ENCODE measurements at regions not wholly inside any gene's neighbourhood (a gene's known extent, or its start where the extent isn't known, plus 50 kb on each side); places are given as distances from the start of the nearest gene placed in this dataset.

- in situ Hi-C loops (cut with MboI; ENCODE audit: low sequenced_read_pairs in 4 of 4) (no loop called here), intact Hi-C loops (cut with DNase I; ENCODE audit: low total_unique reads) (no loop called here)
- Histone ChIP-seq H3K4me3 (no peak overlapping the region), H3K36me3 (no peaks in the 10 kb centered on the region), H3K9me3 (no peaks in the 10 kb centered on the region), H3K27me3 (no peaks in the 10 kb centered on the region), H3K4me1 (no peaks in the 10 kb centered on the region), H3K27ac (no peak overlapping the region)
- TF ChIP-seq POLR2A (IDR thresholded peaks at IDR 0.05), result no peak
- TF ChIP-seq, protein P1, sequence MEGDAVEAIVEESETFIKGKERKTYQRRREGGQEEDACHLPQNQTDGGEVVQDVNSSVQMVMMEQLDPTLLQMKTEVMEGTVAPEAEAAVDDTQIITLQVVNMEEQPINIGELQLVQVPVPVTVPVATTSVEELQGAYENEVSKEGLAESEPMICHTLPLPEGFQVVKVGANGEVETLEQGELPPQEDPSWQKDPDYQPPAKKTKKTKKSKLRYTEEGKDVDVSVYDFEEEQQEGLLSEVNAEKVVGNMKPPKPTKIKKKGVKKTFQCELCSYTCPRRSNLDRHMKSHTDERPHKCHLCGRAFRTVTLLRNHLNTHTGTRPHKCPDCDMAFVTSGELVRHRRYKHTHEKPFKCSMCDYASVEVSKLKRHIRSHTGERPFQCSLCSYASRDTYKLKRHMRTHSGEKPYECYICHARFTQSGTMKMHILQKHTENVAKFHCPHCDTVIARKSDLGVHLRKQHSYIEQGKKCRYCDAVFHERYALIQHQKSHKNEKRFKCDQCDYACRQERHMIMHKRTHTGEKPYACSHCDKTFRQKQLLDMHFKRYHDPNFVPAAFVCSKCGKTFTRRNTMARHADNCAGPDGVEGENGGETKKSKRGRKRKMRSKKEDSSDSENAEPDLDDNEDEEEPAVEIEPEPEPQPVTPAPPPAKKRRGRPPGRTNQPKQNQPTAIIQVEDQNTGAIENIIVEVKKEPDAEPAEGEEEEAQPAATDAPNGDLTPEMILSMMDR (IDR thresholded peaks at IDR 0.05 in 4 of 5, conservative IDR thresholded peaks at IDR 0.05 in 1 of 5), result no peak
- DNase-seq, result no peak
- ATAC-seq, result no peak
Observed at GRCh38 chrX:117120700-117121099, 657.9 kb upstream of the CT83 start.

DNA sequence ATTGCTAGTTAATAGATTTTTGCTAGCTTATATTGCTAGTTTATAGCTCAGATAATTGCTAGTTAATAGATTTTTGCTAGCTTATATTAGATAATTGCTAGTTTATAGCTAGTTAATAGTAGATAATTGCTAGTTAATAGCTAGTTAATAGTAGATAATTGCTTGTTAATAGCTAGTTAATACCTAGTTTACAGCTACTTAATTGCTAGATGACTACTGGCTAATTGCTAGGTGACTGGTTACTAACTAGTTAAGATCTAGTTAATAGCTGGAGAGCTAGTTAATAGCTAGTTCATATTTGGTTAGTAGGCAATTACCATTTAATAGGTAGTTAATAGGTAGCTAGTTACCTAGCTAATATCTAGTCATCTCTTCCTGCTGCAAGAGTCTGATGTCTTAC, 633.8 kb upstream of the CT83 start:
- TF ChIP-seq POLR2A (IDR thresholded peaks at IDR 0.05), result no peak
- TF ChIP-seq, protein P1 (IDR thresholded peaks at IDR 0.05 in 4 of 5, conservative IDR thresholded peaks at IDR 0.05 in 1 of 5), result no peak
- in situ Hi-C loops (cut with MboI; ENCODE audit: low sequenced_read_pairs in 4 of 4), result no loop called here
- H3K9me3 ChIP-seq, result no peaks in the 10 kb centered on the region
- H3K4me3 ChIP-seq, result no peak overlapping the region
- ATAC-seq (no peak), DNase-seq (no peak)
- no peaks in the 10 kb centered on the region for H3K4me1 ChIP-seq
- no peaks in the 10 kb centered on the region for H3K36me3 ChIP-seq
- no peak overlapping the region for H3K27ac ChIP-seq
- intact Hi-C loops (cut with DNase I; ENCODE audit: low total_unique reads), result no loop called here
- H3K27me3 ChIP-seq, result no peaks in the 10 kb centered on the region

GRCh38 chrX:117095393-117095792, 632.6 kb upstream of the CT83 start:
- H3K9me3 ChIP-seq, result no peaks in the 10 kb centered on the region
- DNase-seq, result no peak
- H3K4me1 ChIP-seq, result no peaks in the 10 kb centered on the region
- H3K27me3 ChIP-seq, result no peaks in the 10 kb centered on the region
- no peak overlapping the region for H3K27ac ChIP-seq
- intact Hi-C loops (cut with DNase I; ENCODE audit: low total_unique reads), result no loop called here
- TF ChIP-seq POLR2A (IDR thresholded peaks at IDR 0.05), result no peak
- TF ChIP-seq, protein P1 (IDR thresholded peaks at IDR 0.05 in 4 of 5, conservative IDR thresholded peaks at IDR 0.05 in 1 of 5), result no peak
- in situ Hi-C loops (cut with MboI; ENCODE audit: low sequenced_read_pairs in 4 of 4), result no loop called here
- ATAC-seq, result no peak
- no peak overlapping the region for H3K4me3 ChIP-seq
- no peaks in the 10 kb centered on the region for H3K36me3 ChIP-seq

- Histone ChIP-seq H3K36me3 (no peaks in the 10 kb centered on the region), H3K4me3 (no peak overlapping the region), H3K9me3 (no peaks in the 10 kb centered on the region), H3K4me1 (no peaks in the 10 kb centered on the region), H3K27ac (no peak overlapping the region), H3K27me3 (no peaks in the 10 kb centered on the region)
- TF ChIP-seq, protein P1 (IDR thresholded peaks at IDR 0.05 in 4 of 5, conservative IDR thresholded peaks at IDR 0.05 in 1 of 5), result no peak
- no peak for TF ChIP-seq POLR2A (IDR thresholded peaks at IDR 0.05)
- ATAC-seq (no peak), DNase-seq (no peak)
- in situ Hi-C loops (cut with MboI; ENCODE audit: low sequenced_read_pairs in 4 of 4), result no loop called here
- intact Hi-C loops (cut with DNase I; ENCODE audit: low total_unique reads), result no loop called here
Observed at GRCh38 chrX:117094149-117094548, 631.4 kb upstream of the CT83 start.

DNA sequence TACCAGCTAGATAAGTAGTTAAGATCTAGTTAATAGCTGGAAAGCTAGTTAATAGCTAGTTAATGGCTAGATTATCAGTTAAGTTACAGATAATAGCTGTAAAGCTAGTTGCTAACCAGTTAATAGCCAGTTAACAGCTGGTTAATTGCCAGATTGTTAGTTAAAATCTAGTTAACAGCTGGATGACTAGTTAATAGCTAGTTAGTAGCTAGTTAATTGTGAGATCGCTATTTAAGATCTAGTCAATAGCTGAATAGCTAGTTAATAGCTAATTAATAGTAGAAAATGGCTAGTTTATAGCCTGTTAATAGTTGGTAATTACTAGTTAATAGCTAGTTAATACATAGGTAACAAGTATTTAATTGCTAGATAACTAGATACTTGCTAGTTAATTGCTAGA, 630.5 kb upstream of the CT83 start:
- Histone ChIP-seq H3K4me3 (no peak overlapping the region), H3K4me1 (no peaks in the 10 kb centered on the region), H3K27me3 (no peaks in the 10 kb centered on the region), H3K36me3 (no peaks in the 10 kb centered on the region), H3K27ac (no peak overlapping the region), H3K9me3 (no peaks in the 10 kb centered on the region)
- no peak for DNase-seq
- no peak for ATAC-seq
- intact Hi-C loops (cut with DNase I; ENCODE audit: low total_unique reads) (no loop called here), in situ Hi-C loops (cut with MboI; ENCODE audit: low sequenced_read_pairs in 4 of 4) (no loop called here)
- no peak for TF ChIP-seq POLR2A (IDR thresholded peaks at IDR 0.05)
- TF ChIP-seq, protein P1 (IDR thresholded peaks at IDR 0.05 in 4 of 5, conservative IDR thresholded peaks at IDR 0.05 in 1 of 5), result no peak
